A549 (cell line): ENCODE measurements at regions not wholly inside any gene's neighbourhood (a gene's known extent, or its start where the extent isn't known, plus 50 kb on each side); places are given as distances from the start of the nearest gene placed in this dataset.
"Not testable (repeated sequence)": the region's sequence is repeated elsewhere in the genome, so short reads cannot be mapped to it uniquely, and the experiment has no call there.

Source experiments
- ATAC-seq, 2 experiments: fragments of 200-7000 bp in 1 of 2; fragments of >200 bp in 1 of 2; cut with Nextera tagmentation in 1 of 2; cut with Tn5 transposase in 1 of 2; 3 replicates each; pipeline versions ENCODE4 v1.8.0 to v1.9.1; 2018 to 2020; ENCODE audit warnings: mild to moderate bottlenecking in 1 of 2, moderate library complexity in 1 of 2
- CTCF ChIA-PET: fragments of 300-600 bp; sonication (Branson Sonifier 250); formaldehyde crosslinking; extraction: SDS; loops from one replicate; lab custom pipeline; 2021; ENCODE audit warnings: antibody characterized with exemption, inconsistent platforms; lab: Yijun Ruan, JAX
- POLR2A ChIA-PET: fragments of 350-600 bp; formaldehyde crosslinking; extraction: SDS; loops from one replicate; lab custom pipeline; 2021; ENCODE audit warnings: antibody characterized with exemption, inconsistent platforms; lab: Yijun Ruan, JAX
- DNase-seq, 2 experiments: peaks; one replicate each; pipeline versions ENCODE4 v3.0.0 to v3.0.0-alpha.2; 2011 to 2016; ENCODE audit warnings: low read depth in 1 of 2, low spot score in 1 of 2
- FAIRE-seq: peaks from 2 replicates; lab custom pipeline; 2011; peaks lifted over from hg19 to GRCh38; lab: Jason Lieb, UNC
- H3K27ac ChIP-seq, 2 experiments: fragments of >200 bp; sonication (Bioruptor Twin); formaldehyde crosslinking; 3 replicates each; pipeline ENCODE4 v1.5.1; 2016 to 2017
- H3K4me1 ChIP-seq: fragments of >200 bp; sonication (Bioruptor Twin); formaldehyde crosslinking; 3 replicates; pipeline ENCODE4 v1.6.1; 2016
- H3K4me2 ChIP-seq: fragments of >200 bp; sonication (Bioruptor Twin); formaldehyde crosslinking; 3 replicates; pipeline ENCODE4 v1.6.1; 2016
- H3K4me3 ChIP-seq: fragments of >200 bp; sonication (Bioruptor Twin); formaldehyde crosslinking; 3 replicates; pipeline ENCODE4 v1.5.1; 2016
- H3K9me3 ChIP-seq: fragments of >200 bp; sonication (Bioruptor Twin); formaldehyde crosslinking; 3 replicates; pipeline ENCODE4 v1.6.1; 2016
- CBX2 ChIP-seq: fragments of 200-600 bp; sonication (generic); IDR thresholded peaks from 2 replicates; pipeline ENCODE4 v1.6.1; 2016; ENCODE audit warnings: low read depth, mild to moderate bottlenecking, borderline replicate concordance
- EHF ChIP-seq: fragments of 250-450 bp; sonication (Bioruptor Pico); IDR thresholded peaks from 2 replicates; pipeline ENCODE4 v1.5.0; 2020; ENCODE audit warnings: mild to moderate bottlenecking
- EHMT2 ChIP-seq: fragments of 200-600 bp; sonication (generic); IDR thresholded peaks from 2 replicates; pipeline ENCODE4 v1.6.1; 2016; ENCODE audit warnings: antibody characterized with exemption, low read depth, mild to moderate bottlenecking, moderate library complexity
- FOSL2 ChIP-seq, 2 experiments: fragments of 450-650 bp in 1 of 2; fragments of >200 bp in 1 of 2; sonication (Bioruptor Twin) in 1 of 2; formaldehyde crosslinking; IDR thresholded peaks; 2 replicates each; pipeline versions ENCODE4 v1.5.0 to v1.6.1; 2016 to 2020; ENCODE audit warnings: mild to moderate bottlenecking in 1 of 2, moderate library complexity in 1 of 2
- HES2 ChIP-seq: fragments of >200 bp; sonication (Bioruptor Twin); formaldehyde crosslinking; IDR thresholded peaks from 2 replicates; pipeline ENCODE4 v1.6.1; 2016
- HOXA7 ChIP-seq: fragments of 250-450 bp; sonication (Bioruptor Pico); IDR thresholded peaks from 2 replicates; pipeline ENCODE4 v1.5.0; 2020; ENCODE audit warnings: mild to moderate bottlenecking, moderate library complexity
- JUNB ChIP-seq: fragments of >200 bp; sonication (Bioruptor Twin); formaldehyde crosslinking; IDR thresholded peaks from 2 replicates; pipeline ENCODE4 v1.6.1; 2016
- KDM1A ChIP-seq: fragments of 200-600 bp; sonication (generic); IDR thresholded peaks from 2 replicates; pipeline ENCODE4 v1.6.1; 2016; ENCODE audit warnings: low read depth, mild to moderate bottlenecking
- KDM5A ChIP-seq: fragments of 200-600 bp; sonication (generic); IDR thresholded peaks from 2 replicates; pipeline ENCODE4 v1.6.1; 2016; ENCODE audit warnings: antibody characterized with exemption, mild to moderate bottlenecking
- MAFK ChIP-seq: fragments of 450-650 bp; IDR thresholded peaks from 2 replicates; pipeline ENCODE4 v1.6.1; 2014; ENCODE audit not compliant: partially characterized antibody
- PHF8 ChIP-seq: fragments of 200-600 bp; sonication (generic); IDR thresholded peaks from 2 replicates; pipeline ENCODE4 v1.6.1; 2016; ENCODE audit warnings: low read depth, mild to moderate bottlenecking, antibody characterized with exemption, moderate library complexity, borderline replicate concordance
- ZSCAN20 ChIP-seq: fragments of 250-450 bp; sonication (Bioruptor Pico); IDR thresholded peaks from 2 replicates; pipeline ENCODE4 v1.8.0; 2022; ENCODE audit warnings: mild to moderate bottlenecking, moderate library complexity
- whole genome bisulfite sequencing: methylation state at CpG from one replicate; pipeline ENCODE4 v1.1.6; 2017; ENCODE audit errors: missing lambda C conversion rate; 5-methylcytosine and 5-hydroxymethylcytosine counted together

DNA sequence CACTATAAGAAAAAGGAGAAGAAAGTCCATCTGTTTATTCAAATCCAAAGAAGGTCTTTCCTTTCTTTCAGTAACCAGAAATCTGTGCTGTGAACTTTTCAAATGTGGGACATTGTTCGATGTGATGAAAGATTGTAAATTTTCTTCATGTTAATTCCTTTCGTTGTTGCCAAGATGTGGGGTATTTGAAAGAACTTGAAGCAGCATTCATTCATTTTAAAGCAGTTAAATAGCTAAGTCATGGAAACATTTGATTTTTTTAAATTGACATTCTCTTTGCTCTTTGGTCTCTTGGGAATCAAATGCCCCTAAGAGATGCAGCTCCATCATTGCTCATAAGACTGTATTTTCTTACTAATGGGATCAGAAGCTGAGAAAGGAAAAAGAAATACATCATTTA lies 93.7 kb upstream of the EHBP1 start:
- ChIA-PET CTCF (interaction anchor here (1.0 to 1.7 kb wide), 3 partner anchors 9 to 154 kb away, joined by 3 to 4 read pairs (median 4); no protein-coding TSS in a partner anchor), POLR2A (interaction anchor here (1.0 kb wide), 1 partner anchor 106 kb away, joined by 3 read pairs; the partner anchor contains the start of gene TMEM17)
- FAIRE-seq (peak; percentile 65), DNase-seq (peak in 1 of 2 experiments; percentile 19), ATAC-seq (no peak)
- H3K4me3 ChIP-seq, result no peak overlapping the region
- peaks cover 7% of the 10 kb centered on the region; the same call in 1 of the 3 replicates for H3K4me1 ChIP-seq
- H3K9me3 ChIP-seq, result no peaks in the 10 kb centered on the region
- no peak overlapping the region for H3K4me2 ChIP-seq
- peak overlapping the region in 1 of 2 experiments; percentile 5; a peak in 1 of 6 replicates for H3K27ac ChIP-seq
- TF ChIP-seq CBX2 (no peak), HOXA7 (CRISPR knock-in tag) (no peak), JUNB (no peak), PHF8 (no peak), EHMT2 (no peak), ZSCAN20 (CRISPR knock-in tag) (no peak)
- WGBS, result 69% methylated on average over 2 of the region's 2 CpGs

DNA sequence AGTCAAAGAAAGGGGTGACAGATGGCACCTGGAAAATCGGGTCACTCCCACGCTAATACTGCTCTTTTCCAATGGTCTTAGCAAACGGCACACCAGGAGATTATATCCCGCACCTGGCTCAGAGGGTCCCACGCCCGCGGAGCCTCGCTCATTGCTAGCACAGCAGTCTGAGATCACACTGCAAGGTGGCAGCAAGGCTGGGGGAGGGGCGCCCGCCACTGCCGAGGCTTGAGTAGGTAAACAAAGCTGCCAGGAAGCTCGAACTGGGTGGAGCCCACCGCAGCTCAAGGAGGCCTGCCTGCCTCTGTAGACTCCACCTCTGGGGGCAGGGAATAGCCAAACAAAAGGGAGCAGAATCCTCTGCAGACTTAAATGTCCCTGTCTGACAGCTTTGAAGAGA lies 99.5 kb upstream of the TMEM17 start:
- Histone ChIP-seq H3K27ac (0 out of 6 replicates have a peak overlapping the region, but pooled peaks of 1 of the 2 experiments have one; percentile 12), H3K4me1 (peaks cover 12% of the 10 kb centered on the region; the same call in 2 of the 3 replicates)
- H3K4me2 ChIP-seq, H3K9me3 ChIP-seq, CTCF ChIA-PET, ATAC-seq, POLR2A ChIA-PET, H3K4me3 ChIP-seq, DNase-seq, FAIRE-seq: not testable (repeated sequence)
- 62% methylated on average over 13 of the region's 13 CpGs for WGBS

DNA sequence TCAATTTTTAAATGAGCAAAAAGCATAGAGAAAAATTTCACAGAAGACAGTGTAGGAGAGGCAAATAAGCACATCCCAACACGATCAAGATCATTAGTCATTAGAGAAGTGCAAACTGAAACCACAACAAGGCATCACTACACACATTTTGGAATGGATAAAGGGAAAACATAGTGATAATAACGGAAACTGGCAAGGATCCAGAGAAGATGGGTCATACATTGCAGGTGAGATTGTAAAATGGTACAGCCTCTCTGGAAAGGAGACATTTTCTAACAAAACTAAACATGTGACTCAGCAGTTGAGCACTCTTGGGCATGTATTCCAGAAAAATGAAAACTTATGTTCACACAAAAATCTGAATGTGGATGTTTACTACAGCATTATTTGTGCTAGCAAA lies 98.3 kb upstream of the TMEM17 start:
- Histone ChIP-seq H3K27ac (peak overlapping the region in 1 of 2 experiments; percentile 12; a peak in 1 of 6 replicates), H3K4me2 (peak overlapping the region; percentile 21), H3K4me1 (peaks cover 12% of the 10 kb centered on the region; the same call in 2 of the 3 replicates), H3K9me3 (peaks cover 5% of the 10 kb centered on the region; the same call in 1 of the 3 replicates), H3K4me3 (no peak overlapping the region)
- ATAC-seq (no peak), DNase-seq (peak in 1 of 2 experiments; percentile 36), FAIRE-seq (no peak)
- CTCF ChIA-PET, result no interaction called here
- POLR2A ChIA-PET, result no interaction called here
- no peak for TF ChIP-seq FOSL2 (IDR thresholded peaks at IDR 0.05)
- 0 out of 2 replicates have a peak, but pooled peaks have one; percentile 7 for TF ChIP-seq FOSL2 (CRISPR knock-in tag; IDR thresholded peaks at IDR 0.05)
- TF ChIP-seq JUNB, result 0 out of 2 replicates have a peak, but pooled peaks have one; percentile 14
- TF ChIP-seq KDM1A, result no peak
- peak; percentile 34 for TF ChIP-seq MAFK
- TF ChIP-seq KDM5A, result no peak
- 20% methylated on average over 2 of the region's 2 CpGs for WGBS

GRCh38 chr2:62603154-62603712 lies 97.2 kb upstream of the TMEM17 start:
- Histone ChIP-seq H3K27ac (peak overlapping the region in 1 of 2 experiments; percentile 42; a peak in 3 of 6 replicates), H3K9me3 (peaks cover 5% of the 10 kb centered on the region; the same call in 1 of the 3 replicates), H3K4me2 (no peak overlapping the region), H3K4me3 (no peak overlapping the region), H3K4me1 (peaks cover 12% of the 10 kb centered on the region; the same call in 2 of the 3 replicates)
- ChIA-PET CTCF (interaction anchor here (1.3 to 2.5 kb wide), 2 partner anchors 9 to 10 kb away, joined by 4 to 8 read pairs; no protein-coding TSS in a partner anchor), POLR2A (no interaction called here)
- no peak for ATAC-seq
- no peak for DNase-seq
- TF ChIP-seq EHF (CRISPR knock-in tag) (no peak), HES2 (no peak)
- FAIRE-seq, result no peak
- 89% methylated on average over 2 of the region's 2 CpGs for whole genome bisulfite sequencing

- not testable (repeated sequence) for ATAC-seq, H3K4me2 ChIP-seq, H3K27ac ChIP-seq, FAIRE-seq, H3K9me3 ChIP-seq, DNase-seq, H3K4me3 ChIP-seq
- POLR2A ChIA-PET, result interaction anchor here (0.5 kb wide), 1 partner anchor 16 kb away, joined by 3 read pairs; no protein-coding TSS in a partner anchor
- peaks cover 19% of the 10 kb centered on the region; the same call in 2 of the 3 replicates for H3K4me1 ChIP-seq
- 78% methylated on average over 6 of the region's 6 CpGs for WGBS
- CTCF ChIA-PET, result interaction anchor here (0.6 kb wide), 1 partner anchor 8 kb away, joined by 3 read pairs; no protein-coding TSS in a partner anchor
Observed at GRCh38 chr2:62599674-62600410, 93.8 kb upstream of the TMEM17 start.
